SK-N-SH (cell line): ENCODE measurements at regions not wholly inside any gene's neighbourhood (a gene's known extent, or its start where the extent isn't known, plus 50 kb on each side); places are given as distances from the start of the nearest gene placed in this dataset.

ENCODE experiments used
- CTCF ChIA-PET: fragments of 300-600, 350-600 bp; formaldehyde crosslinking; extraction: SDS; loops from one replicate; lab custom pipeline; 2021; lab: Yijun Ruan, JAX
- POLR2A ChIA-PET: fragments of 350-600 bp; sonication (Branson Sonifier 250); formaldehyde crosslinking; extraction: SDS; loops from one replicate; lab custom pipeline; 2020; ENCODE audit warnings: antibody characterized with exemption, inconsistent platforms; lab: Yijun Ruan, JAX
- DNase-seq: peaks from one replicate; pipeline ENCODE4 v3.0.0; 2012
- H2AFZ ChIP-seq: fragments of 200-600 bp; sonication (generic); 2 replicates; pipeline ENCODE4 v1.8.1; 2016; ENCODE audit warnings: antibody characterized with exemption, mild to moderate bottlenecking, low read depth
- H3F3A ChIP-seq: fragments of 200-600 bp; sonication (generic); replicated peaks from 2 replicates; pipeline ENCODE3; 2016; ENCODE audit warnings: antibody characterized with exemption, mild to moderate bottlenecking; ENCODE audit not compliant: insufficient read depth
- H3K27ac ChIP-seq, 2 experiments: fragments of 200-500 bp in 1 of 2; fragments of 200-600 bp in 1 of 2; sonication (Bioruptor generic) in 1 of 2; sonication (generic), shearing (Covaris generic) in 1 of 2; 2 replicates each; pipeline versions ENCODE4 v1.5.1 to v1.6.1; 2014 to 2016; ENCODE audit warnings: low read depth in 2 of 2, inconsistent platforms in 1 of 2, low read length in 1 of 2, mild to moderate bottlenecking in 1 of 2, mixed read lengths in 1 of 2
- H3K27me3 ChIP-seq: fragments of 200-600 bp; sonication (generic), shearing (Covaris generic); 2 replicates; pipeline ENCODE4 v1.6.1; 2016; ENCODE audit warnings: mixed run types; ENCODE audit not compliant: insufficient read depth
- H3K36me3 ChIP-seq, 2 experiments: fragments of 200-500 bp in 1 of 2; fragments of 200-600 bp in 1 of 2; sonication (Bioruptor generic) in 1 of 2; sonication (generic) in 1 of 2; replicated peaks in 1 of 2; 2 replicates each; pipeline versions ENCODE3 to v1.5.1; 2014 to 2016; ENCODE audit warnings: low read length in 1 of 2, mild to moderate bottlenecking in 1 of 2; ENCODE audit not compliant: insufficient read depth in 2 of 2, control insufficient read depth in 1 of 2
- H3K4me1 ChIP-seq, 2 experiments: fragments of 200-500 bp in 1 of 2; fragments of 200-600 bp in 1 of 2; sonication (Bioruptor generic) in 1 of 2; sonication (generic), shearing (Covaris generic) in 1 of 2; 2 replicates each; pipeline versions ENCODE4 v1.5.1 to v1.6.1; 2014 to 2016; ENCODE audit warnings: low read depth in 1 of 2, low read length in 1 of 2, mixed run types in 1 of 2; ENCODE audit not compliant: insufficient read depth in 2 of 2, control insufficient read depth in 1 of 2
- H3K4me2 ChIP-seq: fragments of 200-600 bp; sonication (generic), shearing (Covaris generic); 2 replicates; pipeline ENCODE4 v1.6.1; 2017; ENCODE audit warnings: mixed run types
- H3K4me3 ChIP-seq, 2 experiments: fragments of 200-500 bp in 1 of 2; fragments of 200-600 bp in 1 of 2; sonication (Bioruptor generic) in 1 of 2; sonication (generic), shearing (Covaris generic) in 1 of 2; 2 replicates each; pipeline versions ENCODE4 v1.5.1 to v1.8.1; 2014 to 2016; ENCODE audit warnings: low read depth in 2 of 2, inconsistent platforms in 1 of 2, low read length in 1 of 2, mild to moderate bottlenecking in 1 of 2, mixed read lengths in 1 of 2, moderate library complexity in 1 of 2
- H3K79me2 ChIP-seq: fragments of 200-600 bp; sonication (generic); 2 replicates; pipeline ENCODE4 v1.8.1; 2017; ENCODE audit warnings: mild to moderate bottlenecking; ENCODE audit not compliant: insufficient read depth
- H3K9ac ChIP-seq: fragments of 200-600 bp; sonication (generic); 2 replicates; pipeline ENCODE4 v1.6.1; 2017; ENCODE audit warnings: mixed run types
- H3K9me2 ChIP-seq: fragments of 200-600 bp; sonication (generic); 2 replicates; pipeline ENCODE4 v1.6.1; 2017; ENCODE audit warnings: mixed run types
- H3K9me3 ChIP-seq: fragments of 200-600 bp; sonication (generic); 2 replicates; pipeline ENCODE4 v1.6.1; 2017; ENCODE audit warnings: mixed run types, mild to moderate bottlenecking, moderate library complexity
- H4K20me1 ChIP-seq: fragments of 200-600 bp; sonication (generic); 2 replicates; pipeline ENCODE4 v1.6.1; 2017; ENCODE audit warnings: mild to moderate bottlenecking, mixed run types; ENCODE audit not compliant: insufficient read depth
- CHD2 ChIP-seq: fragments of 150-350 bp; IDR thresholded peaks from 2 replicates; pipeline ENCODE4 v1.6.1; 2018; ENCODE audit warnings: low read length; ENCODE audit not compliant: partially characterized antibody
- ELF1 ChIP-seq: IDR thresholded peaks from 2 replicates; pipeline ENCODE4 v1.4.0; 2012
- EP300 ChIP-seq, 2 experiments: IDR thresholded peaks; 2 replicates each; pipeline versions ENCODE4 v1.4.0 to v1.6.1; 2012; ENCODE audit warnings: borderline replicate concordance in 1 of 2, low read depth in 1 of 2, low read length in 1 of 2
- FOXM1 ChIP-seq: IDR thresholded peaks from 2 replicates; pipeline ENCODE4 v1.4.0; 2012; ENCODE audit warnings: low read depth, mild to moderate bottlenecking
- GABPA ChIP-seq: IDR thresholded peaks from 2 replicates; pipeline ENCODE4 v1.4.0; 2012; ENCODE audit warnings: low read depth, mild to moderate bottlenecking
- GATA2 ChIP-seq: sonication (generic); formaldehyde crosslinking; IDR thresholded peaks from 2 replicates; pipeline ENCODE4 v1.5.0; 2020; ENCODE audit warnings: mild to moderate bottlenecking, missing genetic modification reagents
- IRF3 ChIP-seq: fragments of 150-350 bp; IDR thresholded peaks from 2 replicates; pipeline ENCODE4 v1.6.1; 2016; ENCODE audit warnings: mild to moderate bottlenecking, low read depth, low read length
- MAX ChIP-seq: IDR thresholded peaks from 2 replicates; pipeline ENCODE4 v1.4.0; 2012; ENCODE audit warnings: low read depth
- MEF2A ChIP-seq: IDR thresholded peaks from 2 replicates; pipeline ENCODE4 v1.4.0; 2012; ENCODE audit warnings: low read depth, borderline replicate concordance
- MXI1 ChIP-seq: IDR thresholded peaks from 2 replicates; pipeline ENCODE4 v1.6.1; 2012; ENCODE audit warnings: mild to moderate bottlenecking, low read depth, low read length, improper control_type of control experiment
- NFIC ChIP-seq: IDR thresholded peaks from 2 replicates; pipeline ENCODE4 v1.4.0; 2012; ENCODE audit warnings: borderline replicate concordance
- RCOR1 ChIP-seq: fragments of 150-350 bp; IDR thresholded peaks from 2 replicates; pipeline ENCODE4 v1.6.1; 2017; ENCODE audit warnings: antibody characterized with exemption, low read length
- REST ChIP-seq: IDR thresholded peaks from 2 replicates; pipeline ENCODE4 v1.6.1; 2012; ENCODE audit warnings: mild to moderate bottlenecking, low read depth, low read length, moderate library complexity
- SMC3 ChIP-seq: IDR thresholded peaks from 2 replicates; pipeline ENCODE4 v1.6.1; 2012; ENCODE audit warnings: low read depth, low read length, improper control_type of control experiment
- TCF12 ChIP-seq: IDR thresholded peaks from 2 replicates; pipeline ENCODE4 v1.4.0; 2012
- TEAD4 ChIP-seq: IDR thresholded peaks from 2 replicates; pipeline ENCODE4 v1.4.0; 2012; ENCODE audit warnings: mild to moderate bottlenecking, borderline replicate concordance; ENCODE audit not compliant: insufficient read depth
- USF2 ChIP-seq: fragments of 150-350 bp; IDR thresholded peaks from 2 replicates; pipeline ENCODE4 v1.6.1; 2017; ENCODE audit warnings: antibody characterized with exemption, low read length, low read depth, borderline replicate concordance
- YY1 ChIP-seq: IDR thresholded peaks from 2 replicates; pipeline ENCODE4 v1.4.0; 2012; ENCODE audit warnings: low read depth, mild to moderate bottlenecking
- WGBS: methylation state at CpG from one replicate; pipeline ENCODE4 v1.1.6; 2017; ENCODE audit warnings: low lambda C conversion rate; 5-methylcytosine and 5-hydroxymethylcytosine counted together

- peak in 1 of 2 experiments; percentile 81; a peak in 2 of 4 replicates for TF ChIP-seq EP300 (IDR thresholded peaks at IDR 0.05; ENCODE audit: borderline replicate concordance in 1 of 2, low read depth in 1 of 2, low read length in 1 of 2)
- TF ChIP-seq, all 33 proteins: peak for 5
Measured at GRCh38 chr13:104318121-104318520, 1251.9 kb upstream of the SLC10A2 start (continued).

- H3K4me1 ChIP-seq, result peaks cover 3 to 5% of the 10 kb centered on the region in 2 experiments; a peak in 2 of 4 replicates
- 18% methylated on average over 3 of the region's 3 CpGs for WGBS
- H3K79me2 ChIP-seq, result no peaks in the 10 kb centered on the region
- H3K9me2 ChIP-seq, result no peaks in the 10 kb centered on the region
- H3K4me2 ChIP-seq, result no peak overlapping the region
- no peak overlapping the region for H3K4me3 ChIP-seq
- no peaks in the 10 kb centered on the region for H3K36me3 ChIP-seq
- no peak for TF ChIP-seq TCF12
- TF ChIP-seq MEF2A, result no peak
- TF ChIP-seq NFIC, result no peak
- no peak for TF ChIP-seq MAX
- no peak for TF ChIP-seq MXI1
- no peak for TF ChIP-seq ELF1
- TF ChIP-seq FOXM1, result no peak
- no peak for TF ChIP-seq CHD2
- no peak for TF ChIP-seq RCOR1
- no peak overlapping the region for H3K9ac ChIP-seq
- DNase-seq, result no peak
- no peaks in the 10 kb centered on the region for H3F3A ChIP-seq
- no peaks in the 10 kb centered on the region for H3K27me3 ChIP-seq
- ChIA-PET POLR2A (no interaction called here), CTCF (no interaction called here)
- H3K9me3 ChIP-seq, result no peaks in the 10 kb centered on the region; the same call in 1 of the 2 replicates
- peak overlapping the region in 1 of 2 experiments; percentile 53; a peak in 2 of 4 replicates for H3K27ac ChIP-seq
- no peak overlapping the region; the same call in 1 of the 2 replicates for H2AFZ ChIP-seq
- H4K20me1 ChIP-seq, result no peaks in the 10 kb centered on the region
Measured at GRCh38 chr13:104315606-104316005, 1249.4 kb upstream of the SLC10A2 start.

- no peak overlapping the region for H2AFZ ChIP-seq
- no peaks in the 10 kb centered on the region; the same call in 1 of the 2 replicates for H3K9me3 ChIP-seq
- H3K9ac ChIP-seq, result no peak overlapping the region
- H3K36me3 ChIP-seq, result no peaks in the 10 kb centered on the region
- no peak overlapping the region for H3K4me3 ChIP-seq
- 67% methylated on average over 3 of the region's 3 CpGs for WGBS
- H3K4me2 ChIP-seq, result no peak overlapping the region
- CTCF ChIA-PET, result no interaction called here
- H3K9me2 ChIP-seq, result no peaks in the 10 kb centered on the region
- no peak for DNase-seq
- H3F3A ChIP-seq, result no peaks in the 10 kb centered on the region
- H3K27ac ChIP-seq, result peak overlapping the region in 1 of 2 experiments; percentile 22; a peak in 2 of 4 replicates
- peaks cover 3 to 5% of the 10 kb centered on the region in 2 experiments; a peak in 2 of 4 replicates for H3K4me1 ChIP-seq
- H4K20me1 ChIP-seq, result no peaks in the 10 kb centered on the region
- POLR2A ChIA-PET, result no interaction called here
- H3K27me3 ChIP-seq, result no peaks in the 10 kb centered on the region
- no peaks in the 10 kb centered on the region for H3K79me2 ChIP-seq
- TF ChIP-seq EP300 (IDR thresholded peaks at IDR 0.05; ENCODE audit: borderline replicate concordance in 1 of 2, low read depth in 1 of 2, low read length in 1 of 2) (no peak), YY1 (no peak), GATA2 (no peak), GABPA (no peak), TCF12 (no peak), REST (no peak), USF2 (no peak), RCOR1 (no peak), TEAD4 (no peak), IRF3 (no peak), SMC3 (no peak), MEF2A (no peak)
Measured at GRCh38 chr13:104314926-104315535, 1248.8 kb upstream of the SLC10A2 start.
